ENCODE measurements at regions not wholly inside any gene's neighbourhood (a gene's known extent, or its start where the extent isn't known, plus 50 kb on each side); places are given as distances from the start of the nearest gene placed in this dataset.

DNA sequence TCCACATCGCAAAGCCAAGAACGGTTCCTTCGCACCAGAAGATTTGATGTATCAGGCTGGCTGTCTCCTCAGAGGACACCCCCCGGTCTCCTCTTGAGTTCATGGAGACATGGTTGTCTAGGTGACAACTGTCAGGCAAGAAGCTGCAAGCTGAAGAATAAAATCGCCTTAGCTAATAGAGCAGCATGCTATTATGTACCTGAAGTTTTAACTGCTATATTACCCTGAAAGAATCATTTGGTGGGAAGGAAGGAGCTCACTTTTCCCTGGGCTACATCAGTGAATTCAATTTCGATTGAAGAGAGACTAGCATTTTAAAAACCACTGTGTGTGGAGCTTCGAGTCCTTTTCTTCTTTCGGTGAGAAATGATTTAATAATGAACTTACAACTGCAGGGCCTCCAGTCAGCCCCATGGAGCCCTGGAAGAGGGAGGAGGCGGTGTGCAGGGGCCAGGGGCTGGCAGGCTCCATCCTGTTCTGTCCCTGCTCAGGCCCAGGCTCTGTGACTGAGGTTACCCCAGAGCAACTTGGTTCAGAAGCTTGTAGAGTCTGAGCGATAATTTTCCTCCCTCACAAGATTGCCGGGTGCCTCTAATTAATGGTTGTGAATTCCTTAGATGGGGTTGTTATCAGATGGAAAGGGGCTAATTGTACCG is 191.3 kb downstream of the MID1IP1 start:
- Mint-ChIP-seq H3K36me3 (no peaks in the 10 kb centered on the region), H3K27me3 (no peaks in the 10 kb centered on the region), H3K4me1 (no peaks in the 10 kb centered on the region), H3K4me3 (no peak overlapping the region), H3K9me3 (no peaks in the 10 kb centered on the region), H3K27ac (no peak overlapping the region)
- DNase-seq (no peak), ATAC-seq (ENCODE audit: low read depth) (no peak)
- POLR2A ChIA-PET = no interaction called here

DNA sequence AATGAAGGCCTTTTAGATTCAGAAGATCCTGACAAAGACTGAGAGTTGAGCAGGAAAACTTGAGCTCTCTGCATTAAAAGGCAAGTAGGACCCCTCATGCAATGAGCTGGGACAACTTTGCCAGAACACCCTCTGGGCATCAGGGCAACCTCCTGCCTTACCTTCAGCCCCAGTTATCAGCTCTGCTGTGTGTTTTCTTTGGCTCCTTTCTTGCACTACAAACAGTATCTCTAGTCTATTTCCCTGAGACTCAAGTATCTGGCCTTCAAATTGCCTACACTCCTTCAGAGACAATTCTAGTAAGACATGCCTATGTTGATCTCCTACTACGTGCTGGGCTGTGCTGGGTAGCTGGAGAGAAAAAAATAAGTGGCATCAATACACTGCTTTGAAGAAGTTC is 192.2 kb downstream of the MID1IP1 start:
- H3K27me3 Mint-ChIP-seq = no peaks in the 10 kb centered on the region
- H3K36me3 Mint-ChIP-seq = no peaks in the 10 kb centered on the region
- ATAC-seq (ENCODE audit: low read depth) (no peak), DNase-seq (no peak)
- H3K9me3 Mint-ChIP-seq = no peaks in the 10 kb centered on the region
- H3K4me3 Mint-ChIP-seq = no peak overlapping the region
- POLR2A ChIA-PET = interaction anchor here (0.6 kb wide), 1 partner anchor 179 kb away, joined by 3 read pairs; no protein-coding TSS in a partner anchor
- H3K4me1 Mint-ChIP-seq = no peaks in the 10 kb centered on the region
- no peak overlapping the region for H3K27ac Mint-ChIP-seq

DNA sequence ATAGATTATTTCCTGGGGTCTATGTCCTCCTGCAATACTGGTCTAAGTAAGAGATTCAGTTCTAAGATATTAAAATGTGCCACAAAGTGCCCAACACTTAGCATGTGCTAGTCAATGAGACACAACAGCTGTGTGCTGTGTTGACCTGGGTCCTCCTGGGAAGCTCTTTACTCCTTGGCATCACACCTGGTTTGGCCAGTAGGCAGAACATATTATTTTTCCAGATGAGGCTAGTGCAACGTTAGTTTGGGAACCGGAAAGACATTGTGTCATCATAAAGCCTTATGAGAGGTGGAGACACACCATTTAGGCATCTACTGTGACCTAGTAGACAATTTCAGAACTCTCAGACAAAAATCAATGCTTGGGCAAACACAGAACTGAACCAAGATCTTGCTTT is 197.8 kb downstream of the MID1IP1 start:
- H3K27ac Mint-ChIP-seq = no peak overlapping the region
- POLR2A ChIA-PET = no interaction called here
- no peaks in the 10 kb centered on the region for H3K36me3 Mint-ChIP-seq
- no peak for ATAC-seq (ENCODE audit: low read depth)
- DNase-seq = no peak
- no peak overlapping the region for H3K4me3 Mint-ChIP-seq
- H3K4me1 Mint-ChIP-seq = no peaks in the 10 kb centered on the region
- peaks cover 1% of the 10 kb centered on the region for H3K9me3 Mint-ChIP-seq
- H3K27me3 Mint-ChIP-seq = peaks cover 3% of the 10 kb centered on the region

DNA sequence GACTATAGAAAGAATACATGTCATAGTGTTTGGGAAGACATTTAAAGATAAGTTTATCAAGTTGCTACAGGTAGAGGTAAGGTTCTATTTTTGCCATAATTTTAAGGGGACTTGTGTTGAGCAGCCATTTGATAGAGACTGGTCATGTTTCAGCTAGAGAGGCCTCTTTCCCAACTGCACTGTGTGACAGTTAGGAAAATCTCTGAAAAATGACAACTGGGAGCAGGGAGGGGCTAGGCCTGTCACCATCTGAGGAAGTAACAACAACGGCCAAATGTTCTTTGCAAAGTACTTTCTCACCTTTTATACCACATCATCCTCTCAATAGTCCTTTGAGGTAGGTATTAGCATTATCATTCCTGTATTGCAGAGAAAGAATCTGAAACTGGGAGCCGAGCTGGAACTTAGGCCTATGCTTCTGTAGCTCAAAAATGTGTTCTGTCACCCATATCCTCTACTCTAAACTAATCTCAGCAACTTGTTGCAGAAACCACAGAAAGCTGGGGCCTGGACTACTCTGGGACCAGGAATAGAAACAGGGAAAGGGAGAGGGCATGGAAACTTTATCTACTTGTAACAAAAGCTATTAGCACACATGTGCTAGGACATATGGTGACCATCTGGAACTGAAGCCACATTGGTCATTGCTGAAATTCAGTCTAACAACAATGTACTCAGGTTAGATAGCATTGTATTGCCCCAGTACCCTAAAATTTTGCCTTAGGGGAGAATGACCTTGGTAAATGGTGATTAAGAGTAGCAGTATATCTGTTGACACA is 198.9 kb downstream of the MID1IP1 start:
- H3K9me3 Mint-ChIP-seq = peaks cover 1% of the 10 kb centered on the region
- no peaks in the 10 kb centered on the region for H3K4me1 Mint-ChIP-seq
- DNase-seq = no peak
- ATAC-seq (ENCODE audit: low read depth) = no peak
- H3K27ac Mint-ChIP-seq = no peak overlapping the region
- POLR2A ChIA-PET = no interaction called here
- no peaks in the 10 kb centered on the region for H3K36me3 Mint-ChIP-seq
- H3K27me3 Mint-ChIP-seq = peaks cover 3% of the 10 kb centered on the region
- H3K4me3 Mint-ChIP-seq = no peak overlapping the region

GRCh38 chrX:39000802-39001201 is 199.5 kb downstream of the MID1IP1 start:
- no peak for DNase-seq
- Mint-ChIP-seq H3K4me3 (no peak overlapping the region), H3K27ac (no peak overlapping the region), H3K36me3 (no peaks in the 10 kb centered on the region), H3K27me3 (peaks cover 3% of the 10 kb centered on the region), H3K4me1 (no peaks in the 10 kb centered on the region), H3K9me3 (peaks cover 1% of the 10 kb centered on the region)
- ATAC-seq (ENCODE audit: low read depth) = no peak
- POLR2A ChIA-PET = no interaction called here

GRCh38 chrX:39002466-39002865 is 201.2 kb downstream of the MID1IP1 start:
- no peak for ATAC-seq (ENCODE audit: low read depth)
- Mint-ChIP-seq H3K4me1 (no peaks in the 10 kb centered on the region), H3K27me3 (peaks cover 3% of the 10 kb centered on the region), H3K36me3 (no peaks in the 10 kb centered on the region), H3K9me3 (peaks cover 1% of the 10 kb centered on the region), H3K4me3 (no peak overlapping the region), H3K27ac (no peak overlapping the region)
- POLR2A ChIA-PET = no interaction called here
- no peak for DNase-seq

DNA sequence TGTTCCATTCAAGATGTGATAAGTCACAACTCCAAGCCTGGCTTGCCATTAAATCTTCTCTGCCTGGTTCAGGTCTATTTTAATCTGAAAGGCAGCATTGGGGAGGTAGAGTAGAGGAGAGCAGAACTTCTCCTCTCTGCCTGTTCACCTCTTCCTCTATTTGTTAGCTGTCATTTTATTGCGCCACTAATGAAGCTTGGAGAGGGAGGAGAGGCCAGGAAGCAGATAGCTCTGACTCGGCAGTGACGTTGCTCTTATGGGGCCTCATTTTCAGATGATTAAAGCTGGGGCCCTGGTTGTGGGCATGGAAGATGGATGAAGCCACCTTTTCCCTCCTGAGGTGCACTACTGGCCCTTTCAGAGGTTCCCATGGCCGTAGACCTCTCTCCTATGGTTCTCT is 207.3 kb downstream of the MID1IP1 start:
- Mint-ChIP-seq H3K4me1 (no peaks in the 10 kb centered on the region), H3K36me3 (no peaks in the 10 kb centered on the region), H3K27me3 (no peaks in the 10 kb centered on the region), H3K4me3 (no peak overlapping the region), H3K9me3 (no peaks in the 10 kb centered on the region), H3K27ac (no peak overlapping the region)
- POLR2A ChIA-PET = no interaction called here
- ATAC-seq (ENCODE audit: low read depth) (no peak), DNase-seq (no peak)

GRCh38 chrX:39011454-39012221 is 210.4 kb downstream of the MID1IP1 start:
- Mint-ChIP-seq H3K27me3 (no peaks in the 10 kb centered on the region), H3K4me3 (no peak overlapping the region), H3K4me1 (no peaks in the 10 kb centered on the region), H3K9me3 (no peaks in the 10 kb centered on the region), H3K36me3 (no peaks in the 10 kb centered on the region), H3K27ac (no peak overlapping the region)
- ATAC-seq (ENCODE audit: low read depth) (no peak), DNase-seq (no peak)
- POLR2A ChIA-PET = no interaction called here

DNA sequence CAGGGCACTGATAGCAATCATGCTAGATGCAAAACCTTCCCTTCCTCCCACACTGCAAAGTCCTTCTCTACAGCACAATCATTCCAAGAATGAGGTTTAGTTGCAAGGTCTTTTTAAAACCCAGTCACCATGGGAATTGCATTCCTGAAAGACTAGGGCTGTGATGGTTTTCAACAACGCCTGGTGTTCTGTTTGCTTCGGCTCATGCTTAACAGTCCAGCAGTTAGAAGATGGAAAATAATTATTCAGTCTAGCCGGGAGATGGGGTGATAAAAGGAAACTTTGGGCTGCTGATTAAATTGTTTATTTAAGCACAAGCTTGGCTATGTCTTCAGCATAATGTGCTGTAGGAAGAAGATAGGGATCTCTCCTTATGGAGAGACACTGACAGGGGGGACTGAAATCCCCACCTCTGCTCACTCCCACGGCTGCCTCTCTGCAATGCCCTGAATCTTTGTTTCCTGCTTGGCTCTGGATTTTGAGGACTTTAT is 211.4 kb downstream of the MID1IP1 start:
- Mint-ChIP-seq H3K4me3 (no peak overlapping the region), H3K36me3 (no peaks in the 10 kb centered on the region), H3K27ac (no peak overlapping the region), H3K9me3 (no peaks in the 10 kb centered on the region), H3K4me1 (no peaks in the 10 kb centered on the region), H3K27me3 (no peaks in the 10 kb centered on the region)
- no peak for DNase-seq
- POLR2A ChIA-PET = no interaction called here
- ATAC-seq (ENCODE audit: low read depth) = no peak

GRCh38 chrX:39016556-39016955 is 215.3 kb downstream of the MID1IP1 start:
- POLR2A ChIA-PET = no interaction called here
- Mint-ChIP-seq H3K9me3 (no peaks in the 10 kb centered on the region), H3K27ac (no peak overlapping the region), H3K27me3 (no peaks in the 10 kb centered on the region), H3K4me3 (no peak overlapping the region), H3K4me1 (no peaks in the 10 kb centered on the region), H3K36me3 (no peaks in the 10 kb centered on the region)
- DNase-seq = no peak
- ATAC-seq (ENCODE audit: low read depth) = no peak

GRCh38 chrX:39017077-39017476 is 215.8 kb downstream of the MID1IP1 start:
- no peak overlapping the region for H3K4me3 Mint-ChIP-seq
- H3K4me1 Mint-ChIP-seq = no peaks in the 10 kb centered on the region
- H3K27ac Mint-ChIP-seq = no peak overlapping the region
- ATAC-seq (ENCODE audit: low read depth) = no peak
- no peaks in the 10 kb centered on the region for H3K9me3 Mint-ChIP-seq
- no peak for DNase-seq
- H3K36me3 Mint-ChIP-seq = no peaks in the 10 kb centered on the region
- POLR2A ChIA-PET = no interaction called here
- H3K27me3 Mint-ChIP-seq = peaks cover 1% of the 10 kb centered on the region

DNA sequence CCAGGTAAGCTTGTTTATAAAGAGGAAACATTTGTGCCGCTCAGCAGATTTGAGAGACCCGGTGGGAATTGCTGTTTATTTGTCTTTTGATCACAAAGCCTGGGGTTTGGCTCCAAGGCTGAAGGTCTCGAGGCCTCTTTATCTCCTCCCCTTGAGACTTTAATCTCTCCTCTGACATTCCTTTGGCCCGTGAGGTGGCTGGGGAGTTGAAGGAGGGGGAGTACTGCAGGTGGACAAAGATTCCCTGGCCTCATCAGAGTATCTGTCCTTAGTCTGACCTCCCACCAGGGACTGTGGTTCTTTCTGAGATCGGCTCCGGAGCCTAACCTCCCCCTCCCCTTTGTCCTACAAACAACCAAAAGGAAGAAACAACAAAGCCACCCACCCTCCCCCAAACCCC is 216.5 kb downstream of the MID1IP1 start:
- Mint-ChIP-seq H3K36me3 (no peaks in the 10 kb centered on the region), H3K4me1 (no peaks in the 10 kb centered on the region), H3K27ac (no peak overlapping the region), H3K4me3 (no peak overlapping the region), H3K9me3 (no peaks in the 10 kb centered on the region), H3K27me3 (peaks cover 2% of the 10 kb centered on the region)
- POLR2A ChIA-PET = no interaction called here
- DNase-seq (no peak), ATAC-seq (ENCODE audit: low read depth) (no peak)

GRCh38 chrX:39018541-39018940 is 217.3 kb downstream of the MID1IP1 start:
- no peaks in the 10 kb centered on the region for H3K4me1 Mint-ChIP-seq
- DNase-seq = no peak
- ATAC-seq (ENCODE audit: low read depth) = no peak
- no peak overlapping the region for H3K4me3 Mint-ChIP-seq
- peaks cover 2% of the 10 kb centered on the region for H3K27me3 Mint-ChIP-seq
- no peak overlapping the region for H3K27ac Mint-ChIP-seq
- POLR2A ChIA-PET = no interaction called here
- no peaks in the 10 kb centered on the region for H3K36me3 Mint-ChIP-seq
- H3K9me3 Mint-ChIP-seq = no peaks in the 10 kb centered on the region

- H3K36me3 Mint-ChIP-seq = no peaks in the 10 kb centered on the region
- no peaks in the 10 kb centered on the region for H3K4me1 Mint-ChIP-seq
- POLR2A ChIA-PET = no interaction called here
- H3K9me3 Mint-ChIP-seq = no peaks in the 10 kb centered on the region
- no peak overlapping the region for H3K27ac Mint-ChIP-seq
- DNase-seq (no peak), ATAC-seq (ENCODE audit: low read depth) (no peak)
- H3K4me3 Mint-ChIP-seq = no peak overlapping the region
- H3K27me3 Mint-ChIP-seq = peaks cover 2% of the 10 kb centered on the region
Observed at GRCh38 chrX:39019056-39019455, 217.8 kb downstream of the MID1IP1 start.
